K562 (cell line): ENCODE measurements at regions not wholly inside any gene's neighbourhood (a gene's known extent, or its start where the extent isn't known, plus 50 kb on each side); places are given as distances from the start of the nearest gene placed in this dataset.

Experiments
- ATF2 ChIP-seq: sonication (generic); formaldehyde crosslinking; IDR thresholded peaks from 2 replicates; pipeline ENCODE4 v1.8.1; 2022; ENCODE audit warnings: missing genetic modification reagents
- CC2D1A ChIP-seq: fragments of 450-650 bp; IDR thresholded peaks from 2 replicates; pipeline ENCODE4 v1.6.1; 2017; ENCODE audit warnings: mild to moderate bottlenecking
- CEBPZ ChIP-seq: fragments of 150-350 bp; IDR thresholded peaks from 2 replicates; pipeline ENCODE4 v1.6.1; 2014; ENCODE audit warnings: low read depth, mild to moderate bottlenecking, low read length, borderline replicate concordance
- ELF1 ChIP-seq: fragments of 200-800 bp; sonication (Bioruptor generic); IDR thresholded peaks from 2 replicates; pipeline ENCODE4 v1.6.1; 2016; ENCODE audit warnings: missing genetic modification characterization, missing compliant biosample characterization
- HES1 ChIP-seq: fragments of 450-650 bp; IDR thresholded peaks from 2 replicates; pipeline ENCODE4 v1.6.1; 2016; ENCODE audit warnings: low read depth, mild to moderate bottlenecking, moderate library complexity
- L3MBTL2 ChIP-seq: fragments of 450-650 bp; IDR thresholded peaks from 2 replicates; pipeline ENCODE4 v1.6.1; 2016; ENCODE audit warnings: mild to moderate bottlenecking, moderate library complexity
- MIER1 ChIP-seq: fragments of 450-650 bp; IDR thresholded peaks from 2 replicates; pipeline ENCODE4 v1.6.1; 2016; ENCODE audit warnings: antibody characterized with exemption, mild to moderate bottlenecking, low read depth
- NFE2 ChIP-seq: IDR thresholded peaks from 2 replicates; pipeline ENCODE4 v1.6.1; 2014; ENCODE audit warnings: antibody characterized with exemption, low read depth
- NRF1 ChIP-seq, 2 experiments: fragments of 450-650 bp; IDR thresholded peaks in 1 of 2; conservative IDR thresholded peaks in 1 of 2; 2 replicates each; pipeline ENCODE4 v1.6.1; 2014; ENCODE audit warnings: mild to moderate bottlenecking in 2 of 2
- OTX1 ChIP-seq: fragments of 450-650 bp; formaldehyde crosslinking; IDR thresholded peaks from 2 replicates; pipeline ENCODE4 v1.4.0; 2022; ENCODE audit warnings: mild to moderate bottlenecking
- RBM22 ChIP-seq: fragments of 200-400 bp; formaldehyde crosslinking; IDR thresholded peaks from 2 replicates; pipeline ENCODE4 v1.6.1; 2018; ENCODE audit warnings: low read length, low read depth; ENCODE audit not compliant: poor library complexity, severe bottlenecking
- SNIP1 ChIP-seq: fragments of 450-650 bp; IDR thresholded peaks from 2 replicates; pipeline ENCODE4 v1.7.1; 2017; ENCODE audit warnings: low read depth, mild to moderate bottlenecking
- STAT5B ChIP-seq: fragments of 250-450 bp; sonication (Bioruptor Pico); IDR thresholded peaks from 2 replicates; pipeline ENCODE4 v1.8.0; 2021; ENCODE audit warnings: mild to moderate bottlenecking, inconsistent platforms
- TARDBP ChIP-seq: fragments of 450-650 bp; IDR thresholded peaks from 2 replicates; pipeline ENCODE4 v1.6.1; 2016
- TEAD4 ChIP-seq, 2 experiments: sonication (generic) in 1 of 2; formaldehyde crosslinking in 1 of 2; IDR thresholded peaks; 2 replicates each; pipeline versions ENCODE4 v1.6.1 to v1.8.0; 2012 to 2022; ENCODE audit warnings: borderline replicate concordance in 1 of 2, inconsistent platforms in 1 of 2, low read length in 1 of 2, mild to moderate bottlenecking in 1 of 2, missing genetic modification reagents in 1 of 2
- THRA ChIP-seq: fragments of 450-650 bp; IDR thresholded peaks from 2 replicates; pipeline ENCODE4 v1.6.1; 2017; ENCODE audit warnings: mild to moderate bottlenecking, moderate library complexity
- XRCC3 ChIP-seq: fragments of 450-650 bp; IDR thresholded peaks from 2 replicates; pipeline ENCODE4 v1.6.1; 2017; ENCODE audit warnings: mild to moderate bottlenecking, moderate library complexity
- ZNF282 ChIP-seq: sonication (generic); formaldehyde crosslinking; IDR thresholded peaks from 2 replicates; pipeline ENCODE4 v1.8.1; 2023; ENCODE audit warnings: missing genetic modification reagents
- ZNF311 ChIP-seq: fragments of 250-450 bp; sonication (Bioruptor Pico); IDR thresholded peaks from 2 replicates; pipeline ENCODE4 v1.4.0; 2020; ENCODE audit warnings: mild to moderate bottlenecking, moderate library complexity

GRCh38 chr18:1438458-1438910 is 533.8 kb downstream of the ADCYAP1 start (continued):
- TF ChIP-seq HES1, result 0 out of 2 replicates have a peak, but pooled peaks have one; percentile 15
- no peak for TF ChIP-seq STAT5B (CRISPR knock-in tag)
- no peak for TF ChIP-seq CEBPZ
- TF ChIP-seq XRCC3, result no peak
- TF ChIP-seq ATF2 (CRISPR knock-in tag), result no peak
- no peak; the same call in 1 of the 2 replicates for TF ChIP-seq TEAD4 (IDR thresholded peaks at IDR 0.05; ENCODE audit: low read length)
- no peak for TF ChIP-seq TEAD4 (CRISPR knock-in tag; IDR thresholded peaks at IDR 0.05; ENCODE audit: borderline replicate concordance)
- no peak for TF ChIP-seq NFE2
- TF ChIP-seq MIER1, result no peak
- no peak for TF ChIP-seq RBM22
- no peak for TF ChIP-seq TARDBP
- peak; percentile 17 to 24; a peak in 2 of 4 replicates for TF ChIP-seq NRF1 (conservative IDR thresholded peaks at IDR 0.05 in 1 of 2, IDR thresholded peaks at IDR 0.05 in 1 of 2)
- no peak for TF ChIP-seq ZNF282
- TF ChIP-seq CC2D1A, result no peak
- no peak for TF ChIP-seq OTX1
- TF ChIP-seq ZNF311 (CRISPR knock-in tag), result no peak
- TF ChIP-seq L3MBTL2, result peak; percentile 79
- TF ChIP-seq ELF1 (tag), result no peak
- TF ChIP-seq THRA, result no peak
- no peak for TF ChIP-seq SNIP1
